ENCODE measurements at regions not wholly inside any gene's neighbourhood (a gene's known extent, or its start where the extent isn't known, plus 50 kb on each side); places are given as distances from the start of the nearest gene placed in this dataset.

DNA sequence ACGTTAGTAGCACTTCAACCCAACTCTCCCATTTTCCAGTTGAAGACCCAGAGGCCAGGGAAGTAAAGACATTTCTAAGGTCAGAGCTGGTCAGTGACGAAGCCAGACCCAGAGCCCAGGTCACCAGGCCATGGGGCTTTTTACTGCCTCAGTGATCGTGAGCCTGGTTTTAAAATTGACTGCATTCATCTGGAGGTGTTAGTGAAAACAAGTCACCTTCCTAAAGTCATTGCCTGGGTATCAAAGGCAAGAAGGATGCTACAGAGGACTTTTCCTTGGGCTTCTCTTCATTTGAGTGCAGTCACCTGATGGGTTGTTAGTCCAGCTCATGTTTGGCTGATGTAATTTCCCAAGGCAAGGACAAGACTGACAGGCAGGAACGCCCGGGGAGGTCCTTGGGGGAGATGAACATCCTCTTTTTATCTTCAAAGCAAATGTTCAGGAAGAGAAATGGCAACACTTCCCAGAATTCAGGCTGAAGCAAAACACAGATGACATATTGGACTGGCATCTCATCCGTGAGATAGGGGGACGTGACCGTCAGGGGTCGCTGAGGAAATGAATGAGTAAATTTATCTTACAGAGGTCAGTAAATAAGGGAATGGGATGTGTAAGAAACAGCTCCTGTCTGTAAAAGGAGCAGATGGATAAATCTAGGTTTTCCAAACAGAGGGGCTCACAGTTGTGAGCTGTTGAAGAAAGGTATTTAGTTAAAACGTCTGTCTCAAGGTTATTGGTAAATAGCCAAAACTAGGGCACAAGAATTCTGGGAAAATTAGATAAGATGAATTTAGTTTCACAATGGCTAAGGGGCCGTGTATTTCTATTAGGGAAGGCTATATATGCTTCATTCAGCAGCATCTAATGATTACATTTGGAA lies 201.2 kb downstream of the OPA1 start:
- 0 out of 2 replicates have a peak overlapping the region, but pooled peaks have one; percentile 9 for H2AFZ ChIP-seq
- no peaks in the 10 kb centered on the region for H3K36me3 ChIP-seq (ENCODE audit: insufficient read depth)
- Mint-ChIP-seq H3K36me3 (ENCODE audit: low read depth) (peaks cover 3% of the 10 kb centered on the region; the same call in 2 of the 3 replicates), H3K9me3 (peaks cover 4% of the 10 kb centered on the region; the same call in 2 of the 3 replicates), H3K27ac (no peak overlapping the region), H3K4me3 (no peak overlapping the region), H3K4me1 (peaks cover 42% of the 10 kb centered on the region), H3K27me3 (ENCODE audit: insufficient read depth, low read depth, poor library complexity) (peaks cover 12% of the 10 kb centered on the region)
- H3K27me3 ChIP-seq (ENCODE audit: insufficient read depth), result no peaks in the 10 kb centered on the region
- no peak overlapping the region for H3K4me2 ChIP-seq
- no peak overlapping the region for H3K27ac ChIP-seq (ENCODE audit: low read depth)
- H3K79me2 ChIP-seq (replicated peaks; ENCODE audit: insufficient read depth), result no peaks in the 10 kb centered on the region
- no peaks in the 10 kb centered on the region for H4K20me1 ChIP-seq (replicated peaks; ENCODE audit: insufficient read depth)
- H3K9me2 ChIP-seq (ENCODE audit: insufficient read depth), result 0 out of 2 replicates have a peak, but pooled peaks cover 3% of the 10 kb centered on the region
- DNase-seq (ENCODE audit: low spot score) (no peak), ATAC-seq (no peak)
- no peaks in the 10 kb centered on the region for H3F3A ChIP-seq (replicated peaks; ENCODE audit: low read depth)
- TF ChIP-seq ZNF114 (CRISPR knock-in tag; IDR thresholded peaks at IDR 0.05), result no peak
- no peak for TF ChIP-seq ZNF331 (CRISPR knock-in tag; IDR thresholded peaks at IDR 0.05; ENCODE audit: low read depth)
- TF ChIP-seq, protein P1, sequence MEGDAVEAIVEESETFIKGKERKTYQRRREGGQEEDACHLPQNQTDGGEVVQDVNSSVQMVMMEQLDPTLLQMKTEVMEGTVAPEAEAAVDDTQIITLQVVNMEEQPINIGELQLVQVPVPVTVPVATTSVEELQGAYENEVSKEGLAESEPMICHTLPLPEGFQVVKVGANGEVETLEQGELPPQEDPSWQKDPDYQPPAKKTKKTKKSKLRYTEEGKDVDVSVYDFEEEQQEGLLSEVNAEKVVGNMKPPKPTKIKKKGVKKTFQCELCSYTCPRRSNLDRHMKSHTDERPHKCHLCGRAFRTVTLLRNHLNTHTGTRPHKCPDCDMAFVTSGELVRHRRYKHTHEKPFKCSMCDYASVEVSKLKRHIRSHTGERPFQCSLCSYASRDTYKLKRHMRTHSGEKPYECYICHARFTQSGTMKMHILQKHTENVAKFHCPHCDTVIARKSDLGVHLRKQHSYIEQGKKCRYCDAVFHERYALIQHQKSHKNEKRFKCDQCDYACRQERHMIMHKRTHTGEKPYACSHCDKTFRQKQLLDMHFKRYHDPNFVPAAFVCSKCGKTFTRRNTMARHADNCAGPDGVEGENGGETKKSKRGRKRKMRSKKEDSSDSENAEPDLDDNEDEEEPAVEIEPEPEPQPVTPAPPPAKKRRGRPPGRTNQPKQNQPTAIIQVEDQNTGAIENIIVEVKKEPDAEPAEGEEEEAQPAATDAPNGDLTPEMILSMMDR (conservative IDR thresholded peaks at IDR 0.05; ENCODE audit: low read depth in 2 of 2), result peak in 1 of 2 experiments; percentile 18; a peak in 1 of 4 replicates
- no peak for TF ChIP-seq EZH2phosphoT487 (IDR thresholded peaks at IDR 0.05; ENCODE audit: unreplicated experiment)
- peaks cover 17% of the 10 kb centered on the region for H3K4me1 ChIP-seq (ENCODE audit: insufficient read depth)
- H3K4me3 ChIP-seq, result no peak overlapping the region

DNA sequence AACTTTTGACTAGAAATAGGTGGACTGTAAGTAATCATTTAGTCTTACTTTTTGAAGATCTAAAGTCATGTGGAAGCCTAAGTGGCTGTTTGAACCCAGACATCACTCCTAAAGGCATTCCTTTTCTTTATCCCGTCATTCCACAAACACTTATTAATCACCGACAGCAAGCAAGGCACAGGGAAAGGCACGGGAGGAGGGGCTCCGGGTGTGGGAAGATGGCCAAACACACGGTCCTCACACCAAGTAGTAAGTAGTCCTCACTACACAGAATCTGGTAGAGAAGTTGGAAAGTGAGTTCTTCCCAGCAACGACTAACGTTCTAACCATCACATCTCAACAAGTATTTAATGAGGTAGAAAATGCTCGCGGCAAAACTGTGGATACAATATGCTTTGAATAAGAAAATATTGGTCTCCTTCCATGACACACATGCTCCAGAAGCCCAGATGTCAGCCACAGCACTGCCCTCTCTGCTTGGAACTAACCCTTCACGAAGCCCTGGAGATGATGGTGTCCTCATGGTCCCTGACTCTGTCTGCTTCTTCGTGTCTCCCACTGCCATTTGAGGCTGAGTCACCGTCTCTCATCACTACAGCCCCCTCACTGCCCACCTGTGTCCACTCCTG lies 202.2 kb downstream of the OPA1 start:
- Mint-ChIP-seq H3K27ac (no peak overlapping the region), H3K27me3 (ENCODE audit: insufficient read depth, low read depth, poor library complexity) (peaks cover 14% of the 10 kb centered on the region)
- H2AFZ ChIP-seq, result no peak overlapping the region
- TF ChIP-seq STAT1 (IDR thresholded peaks at IDR 0.05; ENCODE audit: unreplicated experiment) (no peak), POLR2AphosphoS5 (IDR thresholded peaks at IDR 0.05; ENCODE audit: low read depth) (no peak), ZNF114 (CRISPR knock-in tag; IDR thresholded peaks at IDR 0.05) (no peak), JUNB (IDR thresholded peaks at IDR 0.05; ENCODE audit: unreplicated experiment) (no peak)
- TF ChIP-seq, protein P1 (conservative IDR thresholded peaks at IDR 0.05; ENCODE audit: low read depth in 2 of 2), result no peak
- TF ChIP-seq, protein P2, sequence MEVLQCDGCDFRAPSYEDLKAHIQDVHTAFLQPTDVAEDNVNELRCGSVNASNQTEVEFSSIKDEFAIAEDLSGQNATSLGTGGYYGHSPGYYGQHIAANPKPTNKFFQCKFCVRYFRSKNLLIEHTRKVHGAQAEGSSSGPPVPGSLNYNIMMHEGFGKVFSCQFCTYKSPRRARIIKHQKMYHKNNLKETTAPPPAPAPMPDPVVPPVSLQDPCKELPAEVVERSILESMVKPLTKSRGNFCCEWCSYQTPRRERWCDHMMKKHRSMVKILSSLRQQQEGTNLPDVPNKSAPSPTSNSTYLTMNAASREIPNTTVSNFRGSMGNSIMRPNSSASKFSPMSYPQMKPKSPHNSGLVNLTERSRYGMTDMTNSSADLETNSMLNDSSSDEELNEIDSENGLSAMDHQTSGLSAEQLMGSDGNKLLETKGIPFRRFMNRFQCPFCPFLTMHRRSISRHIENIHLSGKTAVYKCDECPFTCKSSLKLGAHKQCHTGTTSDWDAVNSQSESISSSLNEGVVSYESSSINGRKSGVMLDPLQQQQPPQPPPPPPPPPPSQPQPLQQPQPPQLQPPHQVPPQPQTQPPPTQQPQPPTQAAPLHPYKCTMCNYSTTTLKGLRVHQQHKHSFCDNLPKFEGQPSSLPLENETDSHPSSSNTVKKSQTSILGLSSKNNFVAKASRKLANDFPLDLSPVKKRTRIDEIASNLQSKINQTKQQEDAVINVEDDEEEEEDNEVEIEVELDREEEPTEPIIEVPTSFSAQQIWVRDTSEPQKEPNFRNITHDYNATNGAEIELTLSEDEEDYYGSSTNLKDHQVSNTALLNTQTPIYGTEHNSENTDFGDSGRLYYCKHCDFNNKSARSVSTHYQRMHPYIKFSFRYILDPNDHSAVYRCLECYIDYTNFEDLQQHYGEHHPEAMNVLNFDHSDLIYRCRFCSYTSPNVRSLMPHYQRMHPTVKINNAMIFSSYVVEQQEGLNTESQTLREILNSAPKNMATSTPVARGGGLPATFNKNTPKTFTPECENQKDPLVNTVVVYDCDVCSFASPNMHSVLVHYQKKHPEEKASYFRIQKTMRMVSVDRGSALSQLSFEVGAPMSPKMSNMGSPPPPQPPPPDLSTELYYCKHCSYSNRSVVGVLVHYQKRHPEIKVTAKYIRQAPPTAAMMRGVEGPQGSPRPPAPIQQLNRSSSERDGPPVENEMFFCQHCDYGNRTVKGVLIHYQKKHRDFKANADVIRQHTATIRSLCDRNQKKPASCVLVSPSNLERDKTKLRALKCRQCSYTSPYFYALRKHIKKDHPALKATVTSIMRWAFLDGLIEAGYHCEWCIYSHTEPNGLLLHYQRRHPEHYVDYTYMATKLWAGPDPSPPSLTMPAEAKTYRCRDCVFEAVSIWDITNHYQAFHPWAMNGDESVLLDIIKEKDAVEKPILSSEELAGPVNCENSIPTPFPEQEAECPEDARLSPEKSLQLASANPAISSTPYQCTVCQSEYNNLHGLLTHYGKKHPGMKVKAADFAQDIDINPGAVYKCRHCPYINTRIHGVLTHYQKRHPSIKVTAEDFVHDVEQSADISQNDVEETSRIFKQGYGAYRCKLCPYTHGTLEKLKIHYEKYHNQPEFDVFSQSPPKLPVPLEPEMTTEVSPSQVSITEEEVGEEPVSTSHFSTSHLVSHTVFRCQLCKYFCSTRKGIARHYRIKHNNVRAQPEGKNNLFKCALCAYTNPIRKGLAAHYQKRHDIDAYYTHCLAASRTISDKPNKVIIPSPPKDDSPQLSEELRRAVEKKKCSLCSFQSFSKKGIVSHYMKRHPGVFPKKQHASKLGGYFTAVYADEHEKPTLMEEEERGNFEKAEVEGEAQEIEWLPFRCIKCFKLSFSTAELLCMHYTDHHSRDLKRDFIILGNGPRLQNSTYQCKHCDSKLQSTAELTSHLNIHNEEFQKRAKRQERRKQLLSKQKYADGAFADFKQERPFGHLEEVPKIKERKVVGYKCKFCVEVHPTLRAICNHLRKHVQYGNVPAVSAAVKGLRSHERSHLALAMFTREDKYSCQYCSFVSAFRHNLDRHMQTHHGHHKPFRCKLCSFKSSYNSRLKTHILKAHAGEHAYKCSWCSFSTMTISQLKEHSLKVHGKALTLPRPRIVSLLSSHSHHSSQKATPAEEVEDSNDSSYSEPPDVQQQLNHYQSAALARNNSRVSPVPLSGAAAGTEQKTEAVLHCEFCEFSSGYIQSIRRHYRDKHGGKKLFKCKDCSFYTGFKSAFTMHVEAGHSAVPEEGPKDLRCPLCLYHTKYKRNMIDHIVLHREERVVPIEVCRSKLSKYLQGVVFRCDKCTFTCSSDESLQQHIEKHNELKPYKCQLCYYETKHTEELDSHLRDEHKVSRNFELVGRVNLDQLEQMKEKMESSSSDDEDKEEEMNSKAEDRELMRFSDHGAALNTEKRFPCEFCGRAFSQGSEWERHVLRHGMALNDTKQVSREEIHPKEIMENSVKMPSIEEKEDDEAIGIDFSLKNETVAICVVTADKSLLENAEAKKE (CRISPR knock-in tag; IDR thresholded peaks at IDR 0.05), result no peak

More for the DNA sequence above, 202.2 kb downstream of the OPA1 start:
- ATAC-seq (no peak), DNase-seq (ENCODE audit: low spot score) (no peak)
- 0 out of 2 replicates have a peak, but pooled peaks cover 3% of the 10 kb centered on the region for H3K9me2 ChIP-seq (ENCODE audit: insufficient read depth)
- H3K4me1 Mint-ChIP-seq, result peaks cover 39% of the 10 kb centered on the region
- no peaks in the 10 kb centered on the region for H3F3A ChIP-seq (replicated peaks; ENCODE audit: low read depth)
- no peak overlapping the region for H3K4me3 Mint-ChIP-seq
- no peak overlapping the region for H3K4me2 ChIP-seq
- peaks cover 4% of the 10 kb centered on the region; the same call in 2 of the 3 replicates for H3K9me3 Mint-ChIP-seq
- no peaks in the 10 kb centered on the region for H4K20me1 ChIP-seq (replicated peaks; ENCODE audit: insufficient read depth)
- H3K27ac ChIP-seq (ENCODE audit: low read depth), result no peak overlapping the region
- H3K4me3 ChIP-seq, result no peak overlapping the region
- peaks cover 3% of the 10 kb centered on the region; the same call in 2 of the 3 replicates for H3K36me3 Mint-ChIP-seq (ENCODE audit: low read depth)
- no peaks in the 10 kb centered on the region for H3K79me2 ChIP-seq (replicated peaks; ENCODE audit: insufficient read depth)
- H3K36me3 ChIP-seq (ENCODE audit: insufficient read depth), result no peaks in the 10 kb centered on the region
- H3K27me3 ChIP-seq (ENCODE audit: insufficient read depth), result no peaks in the 10 kb centered on the region
- peaks cover 17% of the 10 kb centered on the region for H3K4me1 ChIP-seq (ENCODE audit: insufficient read depth)
